Small intestine (tissue), 7 donors: ENCODE measurements at regions not wholly inside any gene's neighbourhood (a gene's known extent, or its start where the extent isn't known, plus 50 kb on each side); places are given as distances from the start of the nearest gene placed in this dataset.

Experiments used
- DNase-seq, 2 donors: peaks; one replicate each; pipeline versions ENCODE4 v3.0.0 to v3.0.0-alpha.2; 2013
- FAIRE-seq: peaks from 2 replicates; lab custom pipeline; 2012; peaks lifted over from hg19 to GRCh38; lab: Jason Lieb, UNC
- H3K27ac ChIP-seq, 3 donors: one replicate each; pipeline ENCODE4 v1.5.1; 2013; ENCODE audit warnings: low read length in 2 of 3, mild to moderate bottlenecking in 2 of 3, control low read depth in 1 of 3, inconsistent platforms in 1 of 3, low read depth in 1 of 3, moderate library complexity in 1 of 3
- H3K27me3 ChIP-seq, 3 donors: one replicate each; pipeline ENCODE4 v1.6.1; 2013; ENCODE audit warnings: low read length in 3 of 3, inconsistent platforms in 1 of 3; ENCODE audit not compliant: control insufficient read depth in 3 of 3, insufficient read depth in 3 of 3
- H3K36me3 ChIP-seq, 3 donors: one replicate each; pipeline ENCODE4 v1.6.1; 2013; ENCODE audit warnings: low read length in 3 of 3, inconsistent platforms in 1 of 3, low read depth in 1 of 3, mild to moderate bottlenecking in 1 of 3, moderate library complexity in 1 of 3; ENCODE audit not compliant: control insufficient read depth in 3 of 3, insufficient read depth in 2 of 3
- H3K4me1 ChIP-seq, 3 donors: one replicate each; pipeline ENCODE4 v1.6.1; 2013; ENCODE audit warnings: low read length in 2 of 3, inconsistent platforms in 1 of 3, low read depth in 1 of 3, mild to moderate bottlenecking in 1 of 3, moderate library complexity in 1 of 3; ENCODE audit not compliant: control insufficient read depth in 3 of 3, insufficient read depth in 2 of 3
- H3K4me3 ChIP-seq, 3 donors: one replicate each; pipeline ENCODE4 v1.5.1; 2013; ENCODE audit warnings: low read length in 3 of 3, control low read depth in 1 of 3, inconsistent platforms in 1 of 3, low read depth in 1 of 3, mild to moderate bottlenecking in 1 of 3, moderate library complexity in 1 of 3
- H3K9me3 ChIP-seq, 2 donors: one replicate each; pipeline ENCODE4 v1.6.1; 2013; ENCODE audit warnings: low read depth in 1 of 2, low read length in 1 of 2; ENCODE audit not compliant: control insufficient read depth in 2 of 2, insufficient read depth in 1 of 2
- WGBS, 3 donors: extraction: QIAGEN DNeasy Blood & Tissue Kit; methylation state at CpG; one replicate each; pipeline ENCODE4 v1.1.7; 2013; 5-methylcytosine and 5-hydroxymethylcytosine counted together
- donor health status: healthy with polysubstance abuse.
- donor health status: control.
- donor health status: control.
- donor health status: Bipolar disorder and iron deficiency.
- donor health status: healthy.

DNA sequence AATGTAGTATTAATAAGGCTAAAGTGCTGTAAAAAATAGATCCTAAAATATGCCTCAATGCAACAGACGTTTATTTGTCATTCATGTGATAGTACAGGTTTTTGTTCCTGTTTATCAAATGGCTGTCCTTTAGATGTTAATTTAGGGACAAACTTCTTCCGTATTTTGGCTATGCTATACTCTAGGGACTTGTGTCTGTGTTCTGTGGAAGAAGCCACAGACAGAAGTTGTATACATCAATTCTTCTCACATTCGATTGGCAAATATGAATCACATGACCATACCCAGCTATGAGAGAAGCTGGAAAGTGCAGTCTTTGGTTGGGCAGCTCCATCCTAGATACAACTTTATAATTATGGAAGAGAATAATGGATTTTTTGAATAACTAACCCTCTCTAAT is 232.7 kb upstream of the SNX7 start:
- Histone ChIP-seq H3K27ac (no peak overlapping the region), H3K27me3 (no peaks in the 10 kb centered on the region), H3K4me1 (peaks cover 0 to 6% (median 0%) of the 10 kb centered on the region in 3 donors), H3K36me3 (no peaks in the 10 kb centered on the region), H3K9me3 (no peaks in the 10 kb centered on the region), H3K4me3 (no peak overlapping the region)
- FAIRE-seq: no peak
- DNase-seq: no peak
- 81 to 86% (median 85%) methylated on average over 3 of the region's 3 CpGs for WGBS, 3 donors

DNA sequence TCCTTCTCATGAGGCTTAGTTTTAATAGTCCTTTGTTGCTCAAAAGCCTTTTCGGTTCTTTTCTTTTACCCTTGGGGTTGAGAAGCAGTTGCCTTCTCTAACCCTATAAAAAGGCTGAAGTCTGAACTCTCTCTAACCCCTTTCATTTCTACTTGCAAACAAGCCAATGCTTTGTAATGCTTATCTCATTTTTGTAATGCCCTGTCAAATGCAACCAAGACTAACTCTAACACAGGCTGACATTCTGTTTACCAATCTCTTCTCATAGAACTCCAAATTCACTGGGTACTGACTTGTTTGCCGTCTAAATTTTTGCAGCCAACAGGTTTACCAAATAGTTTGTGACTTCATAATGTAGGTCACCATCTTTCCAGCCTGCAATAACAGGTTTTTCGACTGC is 233.9 kb upstream of the SNX7 start:
- H3K36me3 ChIP-seq: no peaks in the 10 kb centered on the region
- H3K27me3 ChIP-seq: no peaks in the 10 kb centered on the region
- peaks cover 0 to 6% (median 0%) of the 10 kb centered on the region in 3 donors for H3K4me1 ChIP-seq
- WGBS, 3 donors: 60 to 86% (median 77%) methylated on average over 3 of the region's 3 CpGs
- H3K9me3 ChIP-seq: no peaks in the 10 kb centered on the region
- FAIRE-seq (no peak), DNase-seq (no peak)
- H3K4me3 ChIP-seq: no peak overlapping the region
- no peak overlapping the region for H3K27ac ChIP-seq

DNA sequence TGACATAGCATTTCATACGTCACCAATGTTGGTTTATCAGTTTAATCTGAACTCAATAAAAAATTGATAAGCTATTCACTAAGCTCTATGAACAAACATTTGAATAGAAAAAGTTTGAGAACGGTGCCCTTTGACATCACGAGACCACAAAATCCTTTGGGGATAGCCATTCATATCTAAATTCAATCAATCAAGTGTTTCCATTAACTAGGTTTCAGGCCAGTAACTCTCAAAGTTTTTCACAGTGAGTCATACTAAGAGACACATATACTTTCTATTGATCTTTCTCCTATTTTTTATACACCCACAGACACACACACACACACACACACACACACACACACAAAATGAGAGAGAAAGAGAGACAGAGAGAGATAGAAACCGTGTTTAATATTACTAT is 235.4 kb upstream of the SNX7 start:
- H3K9me3 ChIP-seq: no peaks in the 10 kb centered on the region
- H3K27me3 ChIP-seq: no peaks in the 10 kb centered on the region
- no peak overlapping the region for H3K4me3 ChIP-seq
- H3K27ac ChIP-seq: no peak overlapping the region
- 77 to 85% (median 79%) methylated on average over 4 of the region's 4 CpGs for WGBS, 3 donors
- no peaks in the 10 kb centered on the region for H3K36me3 ChIP-seq
- H3K4me1 ChIP-seq: peaks cover 0 to 6% (median 0%) of the 10 kb centered on the region in 3 donors
- DNase-seq (no peak), FAIRE-seq (no peak)

DNA sequence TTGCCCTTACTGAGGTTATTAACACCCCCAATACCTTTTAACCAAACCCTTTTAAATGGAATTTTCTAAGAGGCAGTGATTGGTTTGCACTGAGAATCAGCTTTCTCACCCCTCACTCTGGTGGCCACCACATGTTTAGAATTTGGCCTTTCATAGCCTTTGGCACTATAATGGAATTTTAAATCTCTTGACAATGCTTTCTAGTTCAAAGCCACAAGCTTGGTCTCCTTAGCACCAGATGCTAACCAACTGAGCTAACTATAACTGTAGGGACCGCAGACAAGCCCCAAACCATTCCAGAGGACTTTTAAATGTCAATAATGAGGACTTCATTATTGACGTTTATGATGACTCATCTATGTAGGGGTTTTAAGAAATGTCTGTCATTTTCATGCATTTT is 238.7 kb upstream of the SNX7 start:
- DNase-seq: no peak
- Histone ChIP-seq H3K4me1 (no peaks in the 10 kb centered on the region), H3K27me3 (no peaks in the 10 kb centered on the region), H3K4me3 (no peak overlapping the region), H3K36me3 (no peaks in the 10 kb centered on the region), H3K27ac (no peak overlapping the region), H3K9me3 (no peaks in the 10 kb centered on the region)
- FAIRE-seq: no peak
- 65 to 77% (median 75%) methylated on average over 2 of the region's 2 CpGs for WGBS, 3 donors

DNA sequence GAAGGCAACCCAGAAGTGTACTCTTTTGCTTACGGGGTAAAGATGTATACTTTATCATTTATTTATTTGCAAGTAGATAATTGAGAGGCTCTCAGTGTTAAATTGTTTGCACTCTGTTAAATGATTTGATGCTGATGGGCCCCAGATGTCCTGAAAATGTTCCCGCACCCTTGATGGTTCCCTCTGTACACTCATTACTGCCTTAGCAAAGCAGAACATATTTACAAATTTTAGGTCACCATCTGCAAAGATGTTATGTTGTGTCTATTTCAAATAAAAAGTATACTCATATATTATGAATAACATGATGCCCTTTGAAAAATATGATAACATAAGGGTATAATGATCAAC is 240.5 kb upstream of the SNX7 start:
- Histone ChIP-seq H3K4me1 (no peaks in the 10 kb centered on the region), H3K9me3 (no peaks in the 10 kb centered on the region), H3K36me3 (no peaks in the 10 kb centered on the region), H3K27ac (no peak overlapping the region), H3K27me3 (no peaks in the 10 kb centered on the region), H3K4me3 (no peak overlapping the region)
- WGBS, 3 donors: 70 to 86% (median 84%) methylated on average over 2 of the region's 2 CpGs
- FAIRE-seq (no peak), DNase-seq (no peak)

DNA sequence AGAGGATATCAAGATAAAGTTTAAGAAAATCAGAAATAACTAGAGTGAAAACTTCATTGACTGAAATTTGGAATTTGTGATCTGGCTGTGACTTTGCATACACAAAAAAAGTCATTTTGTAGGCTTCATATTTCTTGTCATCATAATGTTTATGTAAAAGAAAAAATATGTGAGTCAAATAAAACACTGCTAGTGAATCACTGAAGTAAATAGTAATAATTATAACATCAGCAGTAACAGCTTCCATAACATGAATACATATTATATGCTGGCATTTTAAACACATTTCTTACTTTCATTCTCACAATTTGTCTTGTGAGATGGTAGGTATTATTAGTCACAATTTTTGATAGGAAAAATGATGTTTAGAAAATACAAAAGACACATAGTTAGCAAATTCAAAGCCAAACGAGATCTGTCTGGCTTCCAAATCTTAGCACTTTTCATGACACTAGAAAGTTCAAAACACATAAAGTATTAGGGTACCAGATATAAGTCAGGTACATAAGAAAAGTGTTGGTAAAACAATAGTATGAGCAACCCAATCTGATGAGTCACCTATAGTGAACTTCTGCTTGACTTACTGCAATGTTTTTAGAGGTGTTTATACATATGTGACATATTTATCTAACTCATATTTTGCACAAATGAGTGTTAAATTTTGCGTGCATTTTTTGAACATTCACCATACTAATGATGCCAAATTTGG is 241.0 kb upstream of the SNX7 start:
- DNase-seq (no peak), FAIRE-seq (no peak)
- 23 to 32% (median 24%) methylated on average over 2 of the region's 2 CpGs for WGBS, 3 donors
- Histone ChIP-seq H3K9me3 (no peaks in the 10 kb centered on the region), H3K27ac (no peak overlapping the region), H3K4me1 (no peaks in the 10 kb centered on the region), H3K4me3 (no peak overlapping the region), H3K27me3 (no peaks in the 10 kb centered on the region), H3K36me3 (no peaks in the 10 kb centered on the region)

DNA sequence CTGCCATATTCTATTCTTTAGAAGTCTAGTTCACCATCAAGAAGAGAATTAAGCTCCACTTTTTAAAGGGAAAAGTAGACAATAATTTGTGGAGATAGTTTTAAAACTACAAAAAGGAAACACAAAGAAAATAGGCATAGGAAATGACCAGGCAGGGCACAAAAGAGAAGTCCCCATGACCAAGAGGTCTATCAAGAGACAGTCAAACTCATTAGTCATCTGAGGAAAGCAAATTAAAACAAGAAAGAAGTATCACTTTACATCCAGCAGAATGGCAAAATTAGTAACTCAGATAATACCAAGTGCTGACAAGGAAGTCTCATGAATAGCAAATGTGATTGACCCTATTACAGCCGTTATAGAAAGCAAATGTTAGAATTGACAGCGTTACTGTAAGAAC is 243.7 kb upstream of the SNX7 start:
- no peak for DNase-seq
- Histone ChIP-seq H3K4me3 (no peak overlapping the region), H3K4me1 (no peaks in the 10 kb centered on the region), H3K27me3 (no peaks in the 10 kb centered on the region), H3K27ac (no peak overlapping the region), H3K9me3 (no peaks in the 10 kb centered on the region), H3K36me3 (no peaks in the 10 kb centered on the region)
- FAIRE-seq: no peak
- 93 to 97% (median 96%) methylated on average over 2 of the region's 2 CpGs for WGBS, 3 donors

DNA sequence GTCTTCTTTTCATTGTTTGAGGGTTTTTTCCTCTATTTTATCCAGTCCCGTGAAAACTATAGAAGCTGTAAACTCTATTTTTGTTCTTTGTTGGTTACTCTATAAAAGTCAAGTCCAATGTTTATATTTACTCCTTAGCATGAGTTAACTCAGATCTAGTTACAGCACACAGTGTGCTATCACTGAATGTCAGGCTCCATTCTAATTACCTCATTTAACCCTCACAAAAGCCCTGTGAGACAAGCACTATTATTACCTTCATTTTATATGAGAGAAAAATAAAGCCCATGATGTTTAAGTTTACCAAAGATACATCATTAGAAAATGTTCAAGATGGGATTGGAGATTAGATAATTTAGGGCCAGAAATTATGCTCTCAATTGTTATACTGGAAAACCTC is 251.4 kb upstream of the SNX7 start:
- no peaks in the 10 kb centered on the region for H3K36me3 ChIP-seq
- WGBS, 3 donors: 92 to 100% (median 100%) methylated on average over 1 of the region's 1 CpG

More for the DNA sequence above, 251.4 kb upstream of the SNX7 start:
- Histone ChIP-seq H3K4me3 (no peak overlapping the region), H3K27me3 (no peaks in the 10 kb centered on the region), H3K9me3 (no peaks in the 10 kb centered on the region), H3K27ac (no peak overlapping the region), H3K4me1 (no peaks in the 10 kb centered on the region)
- no peak for DNase-seq
- FAIRE-seq: no peak
